Activated CD8-positive, alpha-beta memory T cell treated with anti-CD3 and anti-CD28 coated beads, Interleukin-2, amount 50 U/mL, for 48 hours (primary cell): ENCODE measurements at regions not wholly inside any gene's neighbourhood (a gene's known extent, or its start where the extent isn't known, plus 50 kb on each side); places are given as distances from the start of the nearest gene placed in this dataset.

Experiments used
- DNase-seq: peaks from one replicate; pipeline ENCODE4 v3.0.0-alpha.2; 2020

DNA sequence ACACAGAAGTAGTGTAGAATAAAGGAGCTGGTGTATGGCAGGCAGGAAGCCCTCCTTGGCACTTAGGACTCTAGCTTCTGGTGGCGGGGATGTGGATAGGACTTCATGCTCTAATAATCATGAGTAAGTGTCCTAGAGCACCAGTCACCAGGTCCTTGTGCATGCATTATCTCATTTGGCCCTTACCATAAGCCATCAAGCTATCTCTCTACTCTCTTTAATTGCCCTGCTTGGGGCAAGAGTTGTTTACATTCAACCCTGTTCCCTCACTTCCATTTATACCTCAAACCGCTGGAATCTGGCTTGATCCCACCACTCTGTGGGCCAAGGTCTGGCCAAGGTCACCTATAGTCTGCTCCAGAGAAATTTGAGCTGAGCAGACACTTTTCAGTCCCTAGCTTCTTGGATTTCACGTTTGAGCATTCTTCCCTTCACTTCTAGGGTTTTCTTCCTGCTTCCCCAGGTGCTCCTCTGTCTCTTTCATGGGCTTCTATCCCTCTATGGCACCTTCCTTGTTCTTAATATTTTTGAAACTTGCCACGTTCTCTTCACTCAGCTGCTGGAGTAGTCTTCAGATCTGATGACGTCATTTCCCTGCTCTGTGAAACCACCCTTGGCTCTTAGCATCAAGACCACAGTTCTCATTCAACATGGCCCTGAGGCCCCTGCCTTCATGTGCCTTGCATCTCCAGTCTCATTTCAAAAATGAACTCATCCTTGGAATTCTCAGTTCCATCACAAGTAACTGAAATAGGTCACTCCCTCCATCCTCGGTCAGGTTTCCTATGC, 94.9 kb upstream of the GATA6 start:
- DNase-seq = no peak

DNA sequence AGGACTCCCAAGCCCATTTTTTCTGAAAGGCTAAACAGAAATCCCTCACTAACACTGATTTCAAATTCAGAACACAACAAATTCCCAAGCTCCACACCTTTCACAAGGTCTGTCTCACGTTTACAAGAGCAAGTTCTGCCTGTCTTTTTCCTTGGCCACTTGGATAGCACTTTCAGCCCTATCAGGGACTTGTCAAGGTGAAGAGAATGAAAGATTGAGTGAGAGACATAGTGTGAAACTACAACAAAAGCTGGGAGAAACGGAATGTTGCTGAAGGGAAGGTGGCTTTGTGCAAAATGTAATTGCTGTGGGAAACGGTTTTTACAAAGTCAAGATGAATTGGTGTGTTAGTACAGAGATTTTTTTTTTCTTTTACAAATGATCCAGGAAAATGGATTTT, 89.4 kb upstream of the GATA6 start:
- no peak for DNase-seq

GRCh38 chr18:22082408-22082807, 87.0 kb upstream of the GATA6 start:
- DNase-seq = no peak

DNA sequence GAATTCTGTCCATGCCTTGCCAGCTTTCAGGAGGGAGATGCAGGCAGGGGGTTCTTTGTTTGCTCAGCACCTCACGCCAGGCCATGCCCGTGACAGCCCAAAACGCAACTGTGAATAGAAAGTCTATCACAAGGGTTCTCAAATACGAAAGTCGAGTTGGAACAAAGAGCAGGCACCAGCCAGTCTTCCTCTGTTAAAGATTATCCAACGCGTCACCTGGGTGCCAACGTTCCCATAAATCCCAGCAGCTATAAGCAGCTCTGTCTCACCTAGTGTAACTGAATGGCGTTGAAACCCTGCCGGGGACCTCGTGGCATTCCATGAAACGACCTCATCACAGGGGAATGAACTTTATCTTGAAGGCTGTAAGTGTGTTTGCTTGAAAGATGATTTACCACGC, 84.8 kb upstream of the GATA6 start:
- no peak for DNase-seq

DNA sequence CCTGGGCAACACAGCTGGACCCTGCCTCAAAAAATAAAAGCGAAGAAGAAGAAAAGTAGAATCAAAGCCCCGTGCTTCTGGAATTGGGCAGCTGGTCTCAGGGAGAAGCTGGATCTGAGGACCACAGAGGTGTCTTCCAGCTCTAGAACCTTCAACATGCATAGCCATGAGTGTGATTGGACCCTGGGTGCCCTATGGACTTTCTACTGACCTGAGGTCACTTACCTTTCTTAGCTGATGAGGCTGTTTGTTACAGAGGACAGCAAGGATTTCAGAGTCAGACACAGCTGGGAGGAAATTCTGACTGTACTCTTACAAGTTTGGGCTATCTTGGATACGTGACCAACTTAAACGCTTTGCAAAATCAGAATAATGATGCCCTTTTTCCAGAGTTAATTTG, 82.4 kb upstream of the GATA6 start:
- DNase-seq = no peak

DNA sequence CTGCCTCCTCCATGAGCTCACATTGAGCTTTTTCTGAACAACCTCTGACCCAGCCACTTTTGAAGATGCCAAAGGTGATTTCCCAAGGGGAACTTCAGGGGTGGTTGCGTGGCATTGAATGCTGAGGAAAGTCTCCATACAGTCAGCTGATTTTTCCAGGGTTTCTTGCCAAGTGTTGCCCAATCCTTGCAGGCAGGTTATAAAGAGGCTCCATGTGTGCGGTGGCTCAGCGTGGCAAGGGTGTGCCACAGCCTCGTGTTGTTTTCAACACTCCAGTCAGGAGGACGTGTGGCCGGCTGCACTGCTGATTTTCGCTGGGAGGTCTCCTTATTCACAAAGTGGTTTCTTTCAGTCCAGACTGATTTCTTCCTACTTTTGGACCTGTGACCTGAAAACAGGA, 81.4 kb upstream of the GATA6 start:
- DNase-seq = no peak

DNA sequence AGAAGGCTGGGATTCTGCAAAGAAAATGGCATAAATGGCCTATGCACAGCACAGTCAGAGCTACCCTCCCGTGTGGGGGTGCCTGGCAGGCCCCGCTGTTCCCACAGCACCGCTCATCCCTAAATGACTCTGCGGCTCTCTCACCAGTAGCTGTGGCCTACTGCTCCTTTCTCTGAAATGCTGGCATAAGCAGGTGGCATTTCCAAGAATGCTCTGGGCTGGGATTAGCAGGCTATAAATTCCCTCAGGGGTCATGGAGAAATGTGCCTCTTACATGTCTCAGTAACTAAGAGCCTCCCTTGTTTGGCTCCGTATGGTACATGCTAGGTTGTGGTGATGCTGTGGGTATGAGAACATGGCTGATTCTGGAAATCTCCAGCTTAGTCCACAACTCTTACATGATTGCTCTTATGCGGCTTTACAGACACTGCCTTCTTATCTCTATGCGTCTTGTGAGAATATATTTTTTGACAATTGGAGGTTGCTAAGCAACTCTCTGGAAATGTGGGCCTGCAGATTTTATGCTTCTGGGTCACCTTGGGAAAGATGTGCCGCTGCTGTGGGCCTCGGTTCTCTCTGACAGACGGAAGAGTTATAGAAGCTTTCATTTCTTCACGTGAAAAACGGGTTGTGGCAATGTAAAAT, 80.3 kb upstream of the GATA6 start:
- no peak for DNase-seq

DNA sequence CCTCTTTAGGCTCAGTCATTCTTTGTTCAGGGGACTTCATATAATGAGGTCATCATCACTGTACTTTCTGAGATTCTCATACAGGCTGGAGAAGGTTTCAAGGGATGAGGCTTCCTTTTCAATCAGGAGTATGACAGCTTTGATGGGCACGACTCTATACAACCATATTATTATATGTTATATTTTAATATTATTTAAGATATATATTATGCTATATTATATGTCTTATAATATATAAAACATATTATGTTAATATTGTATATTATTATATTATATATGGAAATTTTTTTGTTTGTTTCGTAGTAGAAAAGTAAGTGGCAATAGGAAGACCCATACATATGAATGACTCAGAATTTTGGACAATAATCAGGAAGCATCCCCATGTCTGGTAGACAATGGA, 78.0 kb upstream of the GATA6 start:
- no peak for DNase-seq

GRCh38 chr18:22093731-22094357, 75.5 kb upstream of the GATA6 start:
- DNase-seq = no peak

DNA sequence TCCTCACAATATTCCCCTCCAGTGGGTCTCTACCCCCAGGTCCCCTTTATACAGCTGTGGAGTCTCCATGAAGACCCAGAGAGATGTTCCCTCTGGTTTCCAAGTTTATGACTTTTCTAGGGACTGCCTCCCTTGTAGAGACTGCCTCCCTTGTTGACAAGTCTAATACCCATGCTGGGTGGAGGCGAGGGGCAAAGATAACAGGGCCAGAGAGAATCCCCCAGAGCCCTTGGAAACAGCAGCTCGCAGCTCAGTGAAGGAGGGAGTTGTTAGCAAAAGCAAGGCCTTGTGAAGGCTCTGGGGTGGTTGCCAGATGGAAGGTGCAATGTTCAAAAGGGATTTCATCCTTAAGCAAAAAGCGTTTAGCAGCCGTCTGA, 75.0 kb upstream of the GATA6 start:
- DNase-seq = no peak

DNA sequence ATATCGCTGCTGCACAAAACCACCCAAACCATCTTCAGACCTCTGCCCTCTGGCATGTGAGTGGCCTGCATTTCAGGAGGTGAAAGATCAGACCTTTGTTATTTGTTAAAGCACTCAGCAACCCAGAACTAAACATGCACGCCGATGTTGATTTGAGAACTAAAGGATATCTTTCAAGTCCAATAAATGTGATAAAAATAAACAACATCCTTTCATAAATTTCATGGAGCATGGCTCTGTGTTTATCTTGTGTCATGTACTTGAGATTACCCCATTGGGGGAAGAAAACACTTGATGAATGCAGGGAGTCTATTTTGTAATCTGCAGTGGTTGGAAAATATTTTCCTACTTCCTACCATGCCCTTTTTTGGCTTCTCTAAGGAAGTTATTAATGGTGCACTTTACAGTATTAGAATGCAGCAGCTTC, 70.8 kb upstream of the GATA6 start:
- no peak for DNase-seq

DNA sequence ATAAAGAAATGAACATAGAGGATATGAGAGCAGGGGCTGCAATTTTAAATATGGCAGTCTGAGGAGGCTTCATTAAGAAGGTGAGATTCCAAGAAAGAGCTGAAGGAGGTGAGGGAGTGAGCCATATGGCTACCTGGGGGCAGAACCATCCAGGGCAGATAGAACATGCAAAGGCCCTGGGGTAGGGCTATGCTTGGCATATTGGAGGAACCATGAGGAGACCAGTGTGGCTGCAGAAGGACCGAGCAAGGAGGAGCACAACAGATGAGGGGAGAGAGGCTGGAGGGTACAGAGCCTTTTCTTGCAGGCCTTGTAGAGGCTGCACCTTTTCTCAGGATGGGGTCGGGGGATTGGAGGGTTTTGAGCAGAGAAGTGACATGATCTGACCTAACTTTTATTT, 69.5 kb upstream of the GATA6 start:
- DNase-seq = no peak

DNA sequence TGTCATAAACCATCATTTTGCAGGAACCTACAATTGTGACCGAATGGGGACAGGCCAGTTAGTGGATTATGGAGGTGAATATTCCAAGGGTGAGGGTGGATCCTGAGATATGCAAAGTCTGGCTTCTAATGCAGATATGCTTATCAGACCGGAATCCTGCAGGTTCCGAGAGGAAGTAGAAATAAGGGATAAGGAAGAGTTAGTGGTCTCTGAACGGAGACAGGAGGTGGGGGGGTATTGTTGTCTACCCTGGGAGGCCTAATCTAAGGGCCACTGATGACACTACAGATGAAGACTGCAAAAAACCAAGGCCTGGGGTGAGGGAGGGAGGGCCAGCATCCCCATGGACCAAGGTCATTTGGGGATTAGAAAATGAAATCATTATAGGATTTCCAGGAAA, 67.7 kb upstream of the GATA6 start:
- no peak for DNase-seq

DNA sequence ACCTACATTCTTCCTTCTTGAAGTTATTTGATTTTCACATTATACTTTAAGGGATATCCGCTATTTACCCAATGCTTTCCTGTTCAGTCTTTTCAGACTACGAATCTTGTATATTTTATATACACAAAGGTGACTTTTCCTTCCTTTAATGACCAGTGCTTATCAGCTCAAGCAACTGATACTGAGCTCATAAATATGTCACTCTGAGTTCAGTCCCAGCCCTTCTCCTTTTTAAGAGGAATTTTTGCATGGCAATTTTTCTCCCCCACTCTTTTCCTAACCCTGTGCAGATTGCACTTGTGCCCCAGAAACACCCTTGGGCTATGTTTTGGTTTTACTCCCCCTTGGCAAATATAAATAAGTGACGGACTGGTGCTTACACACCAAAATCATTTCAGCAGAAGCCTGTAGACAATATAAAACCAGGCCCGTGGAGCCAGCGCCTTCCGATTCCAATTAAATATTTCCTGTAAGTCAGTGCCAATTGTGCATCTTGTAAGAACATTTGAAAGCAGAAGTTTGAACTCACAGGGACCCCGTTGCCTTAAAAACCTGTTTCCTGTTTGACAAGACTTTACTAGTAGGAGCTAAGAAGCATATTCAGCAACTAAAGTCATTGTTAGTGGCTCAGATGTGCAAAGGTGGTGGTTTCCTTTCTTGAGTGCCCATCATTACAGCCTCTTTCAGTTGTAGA, 66.3 kb upstream of the GATA6 start:
- DNase-seq = no peak

GRCh38 chr18:22103647-22104031, 65.8 kb upstream of the GATA6 start:
- no peak for DNase-seq

- DNase-seq = no peak
Measured at GRCh38 chr18:22106536-22107292, 62.7 kb upstream of the GATA6 start.

DNA sequence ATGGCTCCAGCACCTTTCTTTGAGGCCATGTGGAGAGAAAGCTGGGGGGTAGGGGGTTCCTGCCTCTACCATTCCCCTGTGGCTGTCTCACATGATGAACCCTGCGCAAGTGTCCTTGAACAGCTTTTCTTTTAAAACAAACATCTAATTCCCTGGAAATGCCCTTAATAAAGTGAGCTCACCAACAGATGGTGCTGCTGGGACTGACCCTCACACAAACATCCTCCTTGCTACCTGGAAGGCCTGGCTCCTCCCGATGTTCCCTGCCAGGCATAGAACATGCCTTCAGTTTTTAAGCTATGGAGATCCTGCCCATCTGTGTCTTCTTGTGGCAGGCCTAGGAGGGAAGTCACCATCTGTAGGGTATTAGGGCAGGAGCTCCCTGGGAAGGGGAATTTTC, 60.7 kb upstream of the GATA6 start:
- no peak for DNase-seq

DNA sequence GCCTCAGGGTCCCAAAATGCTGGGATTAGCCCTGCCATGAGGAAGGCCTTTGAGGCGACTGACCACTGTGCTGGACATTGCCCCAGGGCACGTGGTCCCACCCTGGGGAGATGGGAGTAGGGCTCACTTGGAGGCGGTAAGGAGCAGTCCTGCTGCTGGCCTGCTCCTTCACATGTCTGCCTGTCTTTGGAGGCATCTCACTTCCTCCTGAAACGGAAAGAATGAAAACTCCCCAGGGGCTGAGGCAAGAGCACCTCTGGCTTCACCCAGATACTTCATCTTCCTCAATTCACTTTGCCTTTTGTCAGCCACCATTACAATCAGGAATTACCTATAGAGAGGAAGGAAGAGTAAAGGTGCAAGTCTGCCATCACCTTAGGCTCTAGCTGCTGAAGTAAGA, 59.9 kb upstream of the GATA6 start:
- DNase-seq = no peak

- DNase-seq = no peak
Measured at GRCh38 chr18:22110461-22110924, 58.9 kb upstream of the GATA6 start.

- DNase-seq = no peak
Measured at GRCh38 chr18:22112215-22112614, 57.2 kb upstream of the GATA6 start.

DNA sequence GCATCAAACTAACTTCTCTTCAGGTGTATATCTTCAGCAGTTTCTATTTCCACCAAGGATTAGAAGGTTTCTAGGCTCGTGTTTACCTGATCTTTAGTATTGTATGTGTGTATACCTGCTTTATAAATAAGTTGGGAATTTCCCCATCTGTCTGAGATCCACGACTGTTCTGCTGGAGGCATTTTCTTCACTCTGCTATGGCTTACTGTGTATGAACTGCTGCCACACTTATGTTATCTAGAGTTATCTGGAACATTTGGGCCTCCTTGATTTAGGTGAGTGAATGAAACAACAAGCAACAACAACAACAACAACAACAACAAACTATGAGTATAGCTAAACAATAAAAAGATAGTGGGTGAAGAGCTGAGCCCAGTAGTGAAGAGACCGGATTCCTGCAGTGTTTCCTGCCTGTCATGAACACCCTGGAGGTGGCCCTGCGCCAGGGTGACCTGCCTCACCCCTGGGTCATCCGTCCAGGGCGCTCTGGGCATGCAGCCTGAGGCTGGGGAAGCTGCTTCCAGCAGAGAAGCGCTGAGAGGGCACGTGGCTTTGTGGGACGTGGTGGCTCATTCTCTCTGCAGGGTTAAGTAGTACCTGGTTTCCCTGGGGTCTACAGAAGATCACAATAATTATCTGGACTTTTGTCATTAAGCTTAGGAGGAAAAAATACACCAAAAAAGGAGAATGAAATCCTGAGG, 56.1 kb upstream of the GATA6 start:
- DNase-seq = no peak
